CD4-positive, alpha-beta T cell (primary cell): ENCODE measurements at regions not wholly inside any gene's neighbourhood (a gene's known extent, or its start where the extent isn't known, plus 50 kb on each side); places are given as distances from the start of the nearest gene placed in this dataset.

Experiments
- ATAC-seq: fragments of 200-7000 bp; cut with Tn5 transposase; one replicate; pipeline ENCODE4 v1.10.0; 2022; ENCODE audit warnings: mild to moderate bottlenecking; ENCODE audit not compliant: poor library complexity
- CTCF ChIA-PET: fragments of 350-600 bp; sonication (Branson Sonifier 250); formaldehyde crosslinking; loops from one replicate; lab custom pipeline; 2021; ENCODE audit warnings: antibody characterized with exemption, inconsistent platforms; lab: Charles Lee
- POLR2A ChIA-PET: fragments of 350-600 bp; sonication (Branson Sonifier 250); formaldehyde crosslinking; loops from one replicate; lab custom pipeline; 2021; ENCODE audit warnings: antibody characterized with exemption, inconsistent platforms; lab: Charles Lee
- DNase-seq, 14 experiments: peaks; one replicate each; pipeline ENCODE4 v3.0.0-alpha.2; 2013 to 2020; ENCODE audit warnings: mixed read lengths in 2 of 14
- H3K27ac ChIP-seq, 2 donors: one replicate each; pipeline versions ENCODE4 v1.5.1 to v1.7.0; 2013; ENCODE audit warnings: low read length in 2 of 2, low read depth in 1 of 2, mild to moderate bottlenecking in 1 of 2
- H3K27me3 ChIP-seq, 2 experiments: 1 replicate in 1 of 2; 2 replicates in 1 of 2; pipeline versions ENCODE4 v1.6.1 to v1.7.0; 2013; ENCODE audit warnings: low read length in 2 of 2, control low read depth in 1 of 2, mild to moderate bottlenecking in 1 of 2, moderate library complexity in 1 of 2; ENCODE audit not compliant: insufficient read depth in 2 of 2, control insufficient read depth in 1 of 2
- H3K36me3 ChIP-seq: one replicate; pipeline ENCODE4 v1.6.1; 2013; ENCODE audit warnings: low read length, control low read depth; ENCODE audit not compliant: insufficient read depth
- H3K4me1 ChIP-seq: one replicate; pipeline ENCODE4 v1.6.1; 2013; ENCODE audit warnings: low read length, control low read depth; ENCODE audit not compliant: insufficient read depth
- H3K4me3 ChIP-seq: one replicate; pipeline ENCODE4 v1.5.1; 2013; ENCODE audit warnings: mild to moderate bottlenecking, low read length, moderate library complexity
- H3K9me3 ChIP-seq, 2 experiments: 1 replicate in 1 of 2; 2 replicates in 1 of 2; pipeline versions ENCODE4 v1.6.1 to v1.7.0; 2013; ENCODE audit warnings: low read length in 2 of 2, mild to moderate bottlenecking in 2 of 2, control low read depth in 1 of 2, moderate library complexity in 1 of 2; ENCODE audit not compliant: control insufficient read depth in 1 of 2, insufficient read depth in 1 of 2
- H3K27ac Mint-ChIP-seq: one replicate; pipeline ENCODE4 v1.8.0; 2020; ENCODE audit warnings: mixed read lengths
- H3K27me3 Mint-ChIP-seq: one replicate; pipeline ENCODE4 v1.8.0; 2021; ENCODE audit warnings: mixed read lengths
- H3K36me3 Mint-ChIP-seq: one replicate; pipeline ENCODE4 v1.8.0; 2021; ENCODE audit warnings: low read depth, mixed read lengths
- H3K4me1 Mint-ChIP-seq: one replicate; pipeline ENCODE4 v1.8.0; 2021; ENCODE audit warnings: low read depth, mixed read lengths
- H3K4me3 Mint-ChIP-seq: one replicate; pipeline ENCODE4 v1.8.0; 2020; ENCODE audit warnings: mild to moderate bottlenecking, mixed read lengths
- H3K9me3 Mint-ChIP-seq: one replicate; pipeline ENCODE4 v1.8.0; 2020; ENCODE audit warnings: mixed read lengths
- CTCF ChIP-seq: fragments of 200-600 bp; IDR thresholded peaks from one replicate; pipeline ENCODE4 v1.8.0; 2022; ENCODE audit warnings: antibody characterized with exemption, mild to moderate bottlenecking
- intact Hi-C, 2 experiments: fragments of 100-400 bp; cut with DNase I in 1 of 2; cut with micrococcal nuclease in 1 of 2; formaldehyde crosslinking; loops; one replicate each; pipeline versions ENCODE4 v1.15.1 to v1.9.0; 2023 to 2025; cut with DNase I, micrococcal nuclease

- no peak for ATAC-seq
- H3K4me1 ChIP-seq = no peaks in the 10 kb centered on the region
- ChIA-PET POLR2A (no interaction called here), CTCF (no interaction called here)
- H3K27ac ChIP-seq = no peak overlapping the region
- no peak overlapping the region for H3K27ac Mint-ChIP-seq
- H3K4me3 Mint-ChIP-seq = no peak overlapping the region
- no peaks in the 10 kb centered on the region for H3K36me3 Mint-ChIP-seq
- no peak overlapping the region for H3K4me3 ChIP-seq
- intact Hi-C loops = no loop called here
- no peaks in the 10 kb centered on the region for H3K36me3 ChIP-seq
- no peak for TF ChIP-seq CTCF
- H3K9me3 ChIP-seq = no peaks in the 10 kb centered on the region
- no peaks in the 10 kb centered on the region for H3K27me3 Mint-ChIP-seq
- DNase-seq = no peak
- H3K9me3 Mint-ChIP-seq = no peaks in the 10 kb centered on the region
- peaks cover 0 to 6% of the 10 kb centered on the region in 2 experiments for H3K27me3 ChIP-seq
- H3K4me1 Mint-ChIP-seq = no peaks in the 10 kb centered on the region
Measured at GRCh38 chr6:6832439-6832838, 243.9 kb downstream of the LY86 start.

DNA sequence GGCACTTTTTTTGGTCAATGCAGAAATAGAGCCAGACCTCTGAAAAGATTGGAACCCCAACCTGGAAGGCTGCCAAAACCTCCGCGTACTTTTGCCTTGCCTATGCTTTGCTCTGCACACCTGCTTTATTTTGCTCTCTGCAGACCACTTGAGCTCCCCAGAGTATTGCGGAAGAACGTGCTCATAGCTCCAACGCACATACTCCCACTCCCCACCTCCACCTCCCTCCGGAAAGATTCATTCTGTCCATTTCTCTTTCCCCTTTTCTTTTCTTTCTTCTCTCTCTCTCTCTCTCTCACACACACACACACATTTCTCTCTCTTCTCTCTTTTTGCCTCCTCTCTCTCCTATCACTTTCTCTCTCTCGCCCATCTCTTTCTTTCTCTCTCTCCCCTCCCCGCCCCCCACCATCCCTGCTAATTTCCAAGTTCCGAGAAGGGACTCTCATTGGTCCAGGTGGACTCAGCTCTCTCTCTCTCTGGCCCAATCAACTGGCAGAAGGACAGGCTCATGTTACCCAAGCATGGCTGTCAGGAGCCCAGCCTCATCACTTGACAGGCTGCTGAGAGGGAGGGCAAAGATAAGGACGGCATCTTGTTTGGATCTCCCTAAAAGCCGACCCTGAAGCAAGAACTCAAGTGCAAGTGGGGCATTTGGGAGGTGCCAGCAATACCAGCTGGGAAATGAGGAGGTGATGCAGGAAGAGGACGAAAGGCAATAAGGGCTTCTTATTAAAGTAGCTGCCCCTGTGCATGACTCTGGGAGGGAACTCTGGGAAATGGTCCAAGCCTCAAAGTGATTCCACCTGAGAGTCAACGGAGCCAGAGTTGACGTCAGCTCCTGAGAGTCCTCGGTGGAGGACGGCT is 246.1 kb downstream of the LY86 start:
- H3K4me1 Mint-ChIP-seq = no peaks in the 10 kb centered on the region
- ChIA-PET CTCF (no interaction called here), POLR2A (no interaction called here)
- no peak overlapping the region for H3K27ac Mint-ChIP-seq
- Histone ChIP-seq H3K4me3 (no peak overlapping the region), H3K36me3 (no peaks in the 10 kb centered on the region), H3K27ac (no peak overlapping the region), H3K9me3 (no peaks in the 10 kb centered on the region), H3K27me3 (peaks cover 0 to 6% of the 10 kb centered on the region in 2 experiments), H3K4me1 (no peaks in the 10 kb centered on the region)
- TF ChIP-seq CTCF = no peak
- DNase-seq = no peak
- H3K4me3 Mint-ChIP-seq = no peak overlapping the region
- no peaks in the 10 kb centered on the region for H3K27me3 Mint-ChIP-seq
- intact Hi-C loops = no loop called here
- H3K9me3 Mint-ChIP-seq = no peaks in the 10 kb centered on the region
- no peak for ATAC-seq
- H3K36me3 Mint-ChIP-seq = no peaks in the 10 kb centered on the region

GRCh38 chr6:6835223-6835503 is 246.6 kb downstream of the LY86 start:
- no peak for ATAC-seq
- H3K36me3 Mint-ChIP-seq = no peaks in the 10 kb centered on the region
- ChIA-PET POLR2A (no interaction called here), CTCF (no interaction called here)
- no peaks in the 10 kb centered on the region for H3K27me3 Mint-ChIP-seq
- H3K9me3 Mint-ChIP-seq = no peaks in the 10 kb centered on the region
- Histone ChIP-seq H3K27ac (no peak overlapping the region), H3K4me1 (no peaks in the 10 kb centered on the region), H3K9me3 (no peaks in the 10 kb centered on the region), H3K4me3 (no peak overlapping the region), H3K27me3 (peaks cover 0 to 6% of the 10 kb centered on the region in 2 experiments), H3K36me3 (no peaks in the 10 kb centered on the region)
- intact Hi-C loops = no loop called here
- no peaks in the 10 kb centered on the region for H3K4me1 Mint-ChIP-seq
- H3K27ac Mint-ChIP-seq = no peak overlapping the region
- no peak for TF ChIP-seq CTCF
- no peak overlapping the region for H3K4me3 Mint-ChIP-seq
- DNase-seq = no peak
